CD14-positive monocyte (primary cell): ENCODE measurements at regions not wholly inside any gene's neighbourhood (a gene's known extent, or its start where the extent isn't known, plus 50 kb on each side); places are given as distances from the start of the nearest gene placed in this dataset.

Experiments used
- DNase-seq, 3 donors: peaks; one replicate each; pipeline ENCODE4 v3.0.0-alpha.2; 2011 to 2022
- H2AFZ ChIP-seq: 2 replicates; pipeline ENCODE4 v1.6.0; 2012; ENCODE audit warnings: mild to moderate bottlenecking, low read depth, low read length, inconsistent platforms; ENCODE audit not compliant: insufficient read depth, poor library complexity, severe bottlenecking
- H3K27ac ChIP-seq, 2 donors: 1 replicate in 1 of 2; 2 replicates in 1 of 2; pipeline ENCODE4 v1.5.1; 2012 to 2013; ENCODE audit warnings: low read length in 2 of 2, control low read depth in 1 of 2, inconsistent platforms in 1 of 2, low read depth in 1 of 2, mild to moderate bottlenecking in 1 of 2
- H3K27me3 ChIP-seq, 2 donors: one replicate each; pipeline versions ENCODE4 v1.6.0 to v1.6.1; 2011 to 2013; ENCODE audit warnings: low read length in 2 of 2; ENCODE audit not compliant: control insufficient read depth in 2 of 2, insufficient read depth in 2 of 2
- H3K36me3 ChIP-seq, 2 donors: replicated peaks in 1 of 2; 1 replicate in 1 of 2; 2 replicates in 1 of 2; pipeline versions ENCODE4 v1.5.1 to v1.6.1; 2012 to 2013; ENCODE audit warnings: low read length in 2 of 2, control low read depth in 1 of 2, inconsistent platforms in 1 of 2, mild to moderate bottlenecking in 1 of 2; ENCODE audit not compliant: insufficient read depth in 2 of 2, control insufficient read depth in 1 of 2
- H3K4me1 ChIP-seq, 2 donors: 1 replicate in 1 of 2; 2 replicates in 1 of 2; pipeline versions ENCODE4 v1.5.1 to v1.6.1; 2012 to 2013; ENCODE audit warnings: low read length in 2 of 2, control low read depth in 1 of 2, inconsistent platforms in 1 of 2, mild to moderate bottlenecking in 1 of 2, moderate library complexity in 1 of 2; ENCODE audit not compliant: insufficient read depth in 2 of 2, control insufficient read depth in 1 of 2
- H3K4me2 ChIP-seq: replicated peaks from 2 replicates; pipeline ENCODE3; 2012; ENCODE audit warnings: low read length, moderate library complexity, mild to moderate bottlenecking; ENCODE audit not compliant: poor library complexity, severe bottlenecking; ENCODE audit errors: extremely low read depth
- H3K4me3 ChIP-seq, 3 experiments: fragments of 200-600 bp in 1 of 3; sonication (generic) in 1 of 3; replicated peaks in 1 of 3; 1 replicate in 2 of 3; 2 replicates in 1 of 3; pipeline ENCODE4 v1.5.1; 2011 to 2013; ENCODE audit warnings: low read length in 3 of 3, mild to moderate bottlenecking in 3 of 3, control low read depth in 2 of 3, low read depth in 2 of 3, inconsistent platforms in 1 of 3, moderate library complexity in 1 of 3
- H3K79me2 ChIP-seq: 2 replicates; pipeline ENCODE4 v1.6.0; 2012; ENCODE audit warnings: mild to moderate bottlenecking, control low read depth, inconsistent platforms, low read length, moderate library complexity; ENCODE audit not compliant: insufficient read depth
- H3K9ac ChIP-seq: 2 replicates; pipeline ENCODE4 v1.6.0; 2017; ENCODE audit warnings: low read length, mild to moderate bottlenecking; ENCODE audit not compliant: insufficient read depth, poor library complexity, severe bottlenecking
- H3K9me3 ChIP-seq, 2 donors: replicated peaks in 1 of 2; 1 replicate in 1 of 2; 2 replicates in 1 of 2; pipeline versions ENCODE4 v1.5.1 to v1.6.1; 2012 to 2013; ENCODE audit warnings: low read length in 2 of 2, control low read depth in 1 of 2; ENCODE audit not compliant: control insufficient read depth in 1 of 2, insufficient read depth in 1 of 2
- H4K20me1 ChIP-seq: 2 replicates; pipeline ENCODE4 v1.6.0; 2012; ENCODE audit warnings: mild to moderate bottlenecking, low read length, control low read depth, moderate library complexity; ENCODE audit not compliant: insufficient read depth
- H3K27ac Mint-ChIP-seq, 7 donors: one replicate each; pipeline ENCODE4 v1.8.0; 2020; ENCODE audit warnings: mild to moderate bottlenecking in 7 of 7, mixed read lengths in 7 of 7, moderate library complexity in 6 of 7, inconsistent platforms in 2 of 7
- H3K27me3 Mint-ChIP-seq, 3 donors: one replicate each; pipeline ENCODE4 v1.8.0; 2021 to 2022; ENCODE audit warnings: low read depth in 3 of 3, mild to moderate bottlenecking in 3 of 3, mixed read lengths in 3 of 3, moderate library complexity in 3 of 3, inconsistent platforms in 1 of 3
- H3K36me3 Mint-ChIP-seq, 2 donors: one replicate each; pipeline ENCODE4 v1.8.0; 2020; ENCODE audit warnings: mixed read lengths in 2 of 2, inconsistent platforms in 1 of 2, mild to moderate bottlenecking in 1 of 2
- H3K4me1 Mint-ChIP-seq: one replicate; pipeline ENCODE4 v1.8.0; 2020; ENCODE audit warnings: mild to moderate bottlenecking, mixed read lengths
- H3K4me3 Mint-ChIP-seq, 2 donors: one replicate each; pipeline ENCODE4 v1.8.0; 2020; ENCODE audit warnings: mild to moderate bottlenecking in 2 of 2, mixed read lengths in 2 of 2, moderate library complexity in 1 of 2
- H3K9me3 Mint-ChIP-seq, 7 donors: one replicate each; pipeline ENCODE4 v1.8.0; 2020 to 2022; ENCODE audit warnings: mixed read lengths in 7 of 7, mild to moderate bottlenecking in 6 of 7, moderate library complexity in 6 of 7, inconsistent platforms in 2 of 7
- WGBS: methylation state at CpG from one replicate; pipeline ENCODE4 v1.1.5; 2013; ENCODE audit warnings: missing lambda C conversion rate; ENCODE audit not compliant: insufficient coverage; 5-methylcytosine and 5-hydroxymethylcytosine counted together
- intact Hi-C, 2 donors: fragments of 100-400 bp; cut with micrococcal nuclease; formaldehyde crosslinking; loops; one replicate each; pipeline versions ENCODE4 v1.15.0 to v1.15.1; 2023
- TF ChIP-seq, protein P1 (sequence below): fragments of 200-600 bp; IDR thresholded peaks from one replicate; pipeline ENCODE4 v1.8.0; 2022; ENCODE audit warnings: antibody characterized with exemption, mild to moderate bottlenecking

DNA sequence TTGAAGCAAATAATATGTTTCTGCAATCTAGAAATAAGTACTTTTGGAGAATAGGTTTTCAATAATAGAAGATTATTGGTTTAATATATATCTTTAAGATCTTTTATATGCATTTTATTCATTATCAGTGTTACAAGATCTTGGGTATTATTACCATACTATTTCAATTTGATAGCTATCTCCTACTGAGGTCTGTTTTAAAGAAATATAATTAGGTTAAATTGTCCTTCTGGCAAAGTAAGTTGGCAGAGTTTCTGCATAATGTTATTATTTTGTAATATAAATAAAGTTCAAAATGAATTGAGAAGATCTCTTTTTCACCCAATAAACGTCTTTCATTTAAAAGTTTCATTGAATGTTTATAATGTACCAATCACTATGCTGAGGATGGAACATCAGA is 443.7 kb downstream of the FAT4 start:
- peaks cover 0 to 2% (median 0%) of the 10 kb centered on the region in 7 donors for H3K9me3 Mint-ChIP-seq
- Histone ChIP-seq H3K36me3 (no peaks in the 10 kb centered on the region), H3K4me2 (no peak overlapping the region), H4K20me1 (no peaks in the 10 kb centered on the region), H3K9ac (no peak overlapping the region), H3K4me3 (no peak overlapping the region), H3K79me2 (no peaks in the 10 kb centered on the region), H3K9me3 (no peaks in the 10 kb centered on the region), H3K27ac (no peak overlapping the region), H3K4me1 (no peaks in the 10 kb centered on the region), H2AFZ (no peak overlapping the region), H3K27me3 (no peaks in the 10 kb centered on the region)
- TF ChIP-seq, protein P1, sequence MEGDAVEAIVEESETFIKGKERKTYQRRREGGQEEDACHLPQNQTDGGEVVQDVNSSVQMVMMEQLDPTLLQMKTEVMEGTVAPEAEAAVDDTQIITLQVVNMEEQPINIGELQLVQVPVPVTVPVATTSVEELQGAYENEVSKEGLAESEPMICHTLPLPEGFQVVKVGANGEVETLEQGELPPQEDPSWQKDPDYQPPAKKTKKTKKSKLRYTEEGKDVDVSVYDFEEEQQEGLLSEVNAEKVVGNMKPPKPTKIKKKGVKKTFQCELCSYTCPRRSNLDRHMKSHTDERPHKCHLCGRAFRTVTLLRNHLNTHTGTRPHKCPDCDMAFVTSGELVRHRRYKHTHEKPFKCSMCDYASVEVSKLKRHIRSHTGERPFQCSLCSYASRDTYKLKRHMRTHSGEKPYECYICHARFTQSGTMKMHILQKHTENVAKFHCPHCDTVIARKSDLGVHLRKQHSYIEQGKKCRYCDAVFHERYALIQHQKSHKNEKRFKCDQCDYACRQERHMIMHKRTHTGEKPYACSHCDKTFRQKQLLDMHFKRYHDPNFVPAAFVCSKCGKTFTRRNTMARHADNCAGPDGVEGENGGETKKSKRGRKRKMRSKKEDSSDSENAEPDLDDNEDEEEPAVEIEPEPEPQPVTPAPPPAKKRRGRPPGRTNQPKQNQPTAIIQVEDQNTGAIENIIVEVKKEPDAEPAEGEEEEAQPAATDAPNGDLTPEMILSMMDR = no peak
- no peak overlapping the region for H3K27ac Mint-ChIP-seq
- H3K27me3 Mint-ChIP-seq = no peaks in the 10 kb centered on the region
- intact Hi-C loops = no loop called here
- no peak overlapping the region for H3K4me3 Mint-ChIP-seq
- H3K36me3 Mint-ChIP-seq = no peaks in the 10 kb centered on the region
- H3K4me1 Mint-ChIP-seq = no peaks in the 10 kb centered on the region
- WGBS = no CpG with 5 or more reads among the region's 1 CpG
- DNase-seq = no peak

DNA sequence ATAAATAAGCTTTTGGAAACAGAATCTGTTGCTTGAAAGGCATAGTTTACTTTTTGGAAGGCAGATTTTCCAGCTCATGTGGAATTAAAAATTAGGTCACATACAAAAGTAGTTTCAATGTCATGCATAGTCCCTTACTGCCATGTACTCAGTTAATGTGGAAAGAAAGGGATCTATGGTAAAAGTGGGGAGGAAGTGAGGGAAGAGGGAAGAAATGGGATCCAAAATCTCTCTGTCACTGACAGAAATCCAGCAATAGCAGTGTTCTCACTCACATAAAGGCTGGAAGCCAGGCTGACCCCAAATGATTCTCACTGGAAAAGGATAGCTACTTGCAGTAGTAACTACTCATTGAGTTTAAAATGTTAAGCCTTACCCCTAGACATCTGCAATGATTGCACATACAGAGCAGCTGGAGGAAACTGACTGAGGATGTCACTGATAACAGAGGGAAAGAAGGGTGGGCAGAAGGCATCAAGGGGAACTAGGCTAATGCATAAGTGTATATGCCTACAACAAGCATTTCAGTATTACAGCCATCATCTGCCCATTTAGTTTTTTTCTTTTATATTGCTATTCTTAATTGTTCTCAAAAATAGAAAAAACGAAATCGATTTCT is 445.6 kb downstream of the FAT4 start:
- Mint-ChIP-seq H3K27ac (no peak overlapping the region), H3K4me1 (no peaks in the 10 kb centered on the region), H3K9me3 (peaks cover 0 to 3% (median 0%) of the 10 kb centered on the region in 7 donors), H3K36me3 (no peaks in the 10 kb centered on the region), H3K27me3 (no peaks in the 10 kb centered on the region), H3K4me3 (no peak overlapping the region)
- H3K36me3 ChIP-seq = no peaks in the 10 kb centered on the region
- intact Hi-C loops = no loop called here
- no peaks in the 10 kb centered on the region for H3K79me2 ChIP-seq
- WGBS = no CpG with 5 or more reads among the region's 2 CpGs
- TF ChIP-seq, protein P1 = no peak
- no peak overlapping the region for H3K4me2 ChIP-seq
- no peaks in the 10 kb centered on the region for H3K27me3 ChIP-seq
- H3K4me3 ChIP-seq = no peak overlapping the region
- H2AFZ ChIP-seq = no peak overlapping the region
- no peaks in the 10 kb centered on the region for H3K4me1 ChIP-seq
- no peaks in the 10 kb centered on the region for H4K20me1 ChIP-seq
- no peak overlapping the region for H3K27ac ChIP-seq
- no peak overlapping the region for H3K9ac ChIP-seq
- no peaks in the 10 kb centered on the region for H3K9me3 ChIP-seq
- no peak for DNase-seq
